A673 (cell line): ENCODE measurements at regions not wholly inside any gene's neighbourhood (a gene's known extent, or its start where the extent isn't known, plus 50 kb on each side); places are given as distances from the start of the nearest gene placed in this dataset.

ENCODE experiments used
- BruUV-seq: library from RNA; stranded (reverse); fragments of 400-500 nt; replicated peaks from 2 replicates; lab custom pipeline; 2021; lab: Mats Ljungman, UMichigan
- CTCF ChIA-PET: fragments of 300-600 bp; sonication (Branson Sonifier 250); formaldehyde crosslinking; loops from one replicate; lab custom pipeline; 2022; ENCODE audit warnings: antibody characterized with exemption; lab: Charles Lee
- POLR2A ChIA-PET: fragments of 300-600 bp; sonication (Branson Sonifier 250); formaldehyde crosslinking; loops from one replicate; lab custom pipeline; 2022; ENCODE audit warnings: antibody characterized with exemption; ENCODE audit not compliant: low non-redundant PET; lab: Charles Lee
- DNase-seq: peaks from one replicate; pipeline ENCODE4 v3.0.0-alpha.2; 2015; ENCODE audit warnings: low spot score
- H3K27ac ChIP-seq: fragments of 200-600 bp; sonication (generic); 2 replicates; pipeline ENCODE4 v1.5.1; 2016; ENCODE audit warnings: mixed run types, low read depth, mild to moderate bottlenecking, mixed read lengths, antibody characterized with exemption, low read length; ENCODE audit not compliant: poor library complexity, severe bottlenecking
- H3K27me3 ChIP-seq: fragments of 200-600 bp; sonication (generic); replicated peaks from 2 replicates; pipeline ENCODE4 v1.6.1; 2017; ENCODE audit warnings: mixed run types, low read depth, mild to moderate bottlenecking, mixed read lengths, antibody characterized with exemption, low read length; ENCODE audit not compliant: insufficient read depth, poor library complexity
- H3K36me3 ChIP-seq: fragments of 200-600 bp; sonication (generic); 2 replicates; pipeline ENCODE4 v1.6.1; 2016; ENCODE audit warnings: mixed run types, mild to moderate bottlenecking, mixed read lengths, antibody characterized with exemption, low read length; ENCODE audit not compliant: insufficient read depth, poor library complexity, severe bottlenecking
- H3K4me1 ChIP-seq: fragments of 200-600 bp; sonication (generic); 2 replicates; pipeline ENCODE4 v1.6.1; 2017; ENCODE audit warnings: mixed run types, mild to moderate bottlenecking, mixed read lengths, antibody characterized with exemption, low read length; ENCODE audit not compliant: insufficient read depth, poor library complexity, severe bottlenecking
- H3K4me3 ChIP-seq: fragments of 200-600 bp; sonication (generic); 2 replicates; pipeline ENCODE4 v1.5.1; 2016; ENCODE audit warnings: low read depth, mixed run types, mild to moderate bottlenecking, mixed read lengths, low read length; ENCODE audit not compliant: poor library complexity, severe bottlenecking
- H3K9me3 ChIP-seq: fragments of 200-600 bp; sonication (generic); 2 replicates; pipeline ENCODE4 v1.6.1; 2016; ENCODE audit warnings: mixed run types, low read depth, mild to moderate bottlenecking, mixed read lengths, antibody characterized with exemption, low read length; ENCODE audit not compliant: poor library complexity, severe bottlenecking
- CTCF ChIP-seq: fragments of 300-800, 200-600 bp; sonication (generic); conservative IDR thresholded peaks from 2 replicates; pipeline ENCODE4 v1.5.1; 2017; ENCODE audit warnings: low read depth, mild to moderate bottlenecking, antibody characterized with exemption, low read length, moderate library complexity, mixed read lengths
- EZH2 ChIP-seq: fragments of 200-600 bp; sonication (generic); IDR thresholded peaks from 2 replicates; pipeline ENCODE4 v1.6.1; 2017; ENCODE audit warnings: borderline replicate concordance, low read depth, mild to moderate bottlenecking, mixed read lengths, antibody characterized with exemption, low read length; ENCODE audit not compliant: poor library complexity, severe bottlenecking
- intact Hi-C: fragments of 100-400 bp; cut with micrococcal nuclease; formaldehyde crosslinking; loops from one replicate; pipeline ENCODE4 v1.10.0; 2022; ENCODE audit not compliant: unreplicated experiment

GRCh38 chr1:221892301-221892830 is 150.5 kb upstream of the DUSP10 start:
- no peak for TF ChIP-seq EZH2
- no peak for TF ChIP-seq CTCF
- Histone ChIP-seq H3K36me3 (no peaks in the 10 kb centered on the region), H3K27ac (no peak overlapping the region), H3K4me3 (no peak overlapping the region), H3K9me3 (no peaks in the 10 kb centered on the region), H3K27me3 (no peaks in the 10 kb centered on the region), H3K4me1 (no peaks in the 10 kb centered on the region)
- BruUV-seq, result no TSS peak
- intact Hi-C loops, result no loop called here
- CTCF ChIA-PET, result no interaction called here
- POLR2A ChIA-PET, result no interaction called here
- no peak for DNase-seq

DNA sequence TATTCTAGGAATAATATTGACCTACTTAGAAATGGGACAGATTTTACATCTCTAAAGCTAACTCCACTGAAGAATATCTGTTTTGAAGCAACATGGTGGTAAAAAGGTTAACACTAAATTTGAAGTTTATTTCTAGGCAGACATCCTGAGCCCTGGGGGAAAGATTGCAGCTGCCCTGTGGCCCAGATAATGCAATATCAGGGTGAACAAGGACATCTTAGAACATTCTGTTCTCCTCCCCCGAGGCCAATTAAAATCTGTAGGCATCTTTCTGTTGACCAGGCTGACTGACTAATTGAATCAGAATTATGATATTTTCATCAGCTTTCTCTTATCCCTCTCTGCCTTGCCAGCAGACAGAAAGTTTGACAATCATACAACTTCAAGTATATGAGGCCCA is 149.8 kb upstream of the DUSP10 start:
- H3K27ac ChIP-seq, result no peak overlapping the region
- intact Hi-C loops, result no loop called here
- POLR2A ChIA-PET, result no interaction called here

GRCh38 chr1:221888801-221889200 is 146.9 kb upstream of the DUSP10 start:
- Histone ChIP-seq H3K9me3 (no peaks in the 10 kb centered on the region), H3K27ac (no peak overlapping the region), H3K4me1 (no peaks in the 10 kb centered on the region), H3K36me3 (no peaks in the 10 kb centered on the region), H3K4me3 (no peak overlapping the region), H3K27me3 (no peaks in the 10 kb centered on the region)
- DNase-seq, result no peak
- POLR2A ChIA-PET, result no interaction called here
- CTCF ChIA-PET, result no interaction called here
- TF ChIP-seq CTCF (no peak), EZH2 (no peak)
- intact Hi-C loops, result no loop called here
- no TSS peak for BruUV-seq

More for the DNA sequence above, 149.8 kb upstream of the DUSP10 start:
- no TSS peak for BruUV-seq
- Histone ChIP-seq H3K4me3 (no peak overlapping the region), H3K36me3 (no peaks in the 10 kb centered on the region), H3K4me1 (no peaks in the 10 kb centered on the region), H3K9me3 (no peaks in the 10 kb centered on the region), H3K27me3 (no peaks in the 10 kb centered on the region)
- DNase-seq, result no peak
- TF ChIP-seq EZH2 (no peak), CTCF (no peak)
- CTCF ChIA-PET, result no interaction called here
